HG02870 (cell line): ENCODE measurements at regions not wholly inside any gene's neighbourhood (a gene's known extent, or its start where the extent isn't known, plus 50 kb on each side); places are given as distances from the start of the nearest gene placed in this dataset.

Source experiments
- ATAC-seq: cut with Tn5 transposase; IDR thresholded peaks from one replicate; pipeline ENCODE4 v1.9.1; 2021; ENCODE audit warnings: mild to moderate bottlenecking, moderate library complexity; ENCODE audit not compliant: unreplicated experiment

- no peak for ATAC-seq
Observed at GRCh38 chr9:126235336-126236243, 91.0 kb upstream of the MVB12B start.

DNA sequence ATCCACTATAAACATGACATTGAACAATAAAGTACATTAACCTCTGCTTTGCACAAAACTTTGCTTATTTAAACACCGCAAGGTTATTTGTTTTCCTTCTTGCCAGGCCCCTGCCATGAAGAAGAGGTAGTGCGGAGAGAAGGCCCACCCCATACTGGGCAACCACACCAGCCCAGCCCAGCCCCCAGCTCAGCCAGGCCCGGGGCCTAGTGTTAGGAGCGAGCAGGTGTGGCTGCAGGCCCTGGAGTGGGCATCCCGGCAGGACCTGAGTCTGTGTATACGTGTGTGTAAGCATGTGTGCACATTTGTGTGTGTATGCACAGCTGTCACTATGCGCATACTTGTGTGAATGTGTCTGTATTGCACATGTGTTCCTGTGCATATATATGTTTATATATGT, 90.4 kb upstream of the MVB12B start:
- no peak for ATAC-seq

DNA sequence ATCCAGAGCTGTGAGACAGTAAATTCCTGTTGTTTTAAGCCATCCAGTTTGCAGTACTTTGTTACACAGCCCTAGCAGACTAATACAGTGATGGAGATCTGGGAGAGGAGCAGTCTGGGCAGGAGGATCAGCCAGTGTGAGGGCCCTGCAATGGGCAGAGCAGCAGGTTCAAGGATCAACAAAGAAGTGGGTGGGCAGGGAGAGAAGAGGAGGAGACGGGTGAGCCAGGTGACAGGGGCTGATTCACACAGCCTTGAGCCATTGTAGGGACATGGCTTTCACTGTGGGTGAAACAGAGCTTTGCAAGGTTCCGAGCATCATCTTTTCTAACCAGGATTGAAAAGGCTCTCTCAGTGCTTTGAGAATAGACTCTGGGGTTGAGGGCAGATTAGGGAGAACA, 88.2 kb upstream of the MVB12B start:
- no peak for ATAC-seq

DNA sequence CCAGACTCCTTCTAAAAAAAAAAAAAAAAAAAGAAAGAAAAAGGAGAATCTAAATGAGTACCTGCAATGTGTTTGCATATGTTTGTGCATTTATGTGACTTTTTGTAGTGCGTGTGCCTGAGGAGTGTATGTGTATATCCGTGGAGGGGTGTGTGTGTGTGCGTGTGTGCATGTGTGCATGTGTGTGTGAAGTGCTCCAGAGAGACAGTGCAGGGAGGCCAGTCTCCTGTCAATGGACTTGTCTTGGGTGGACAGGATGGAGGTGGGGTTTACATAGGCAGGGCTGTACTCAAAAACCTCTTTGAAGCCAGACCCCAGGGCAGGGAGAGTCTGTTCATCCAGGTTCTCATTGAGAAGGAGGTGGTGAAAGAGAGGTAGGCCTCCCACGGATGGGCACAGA, 87.1 kb upstream of the MVB12B start:
- ATAC-seq: no peak

DNA sequence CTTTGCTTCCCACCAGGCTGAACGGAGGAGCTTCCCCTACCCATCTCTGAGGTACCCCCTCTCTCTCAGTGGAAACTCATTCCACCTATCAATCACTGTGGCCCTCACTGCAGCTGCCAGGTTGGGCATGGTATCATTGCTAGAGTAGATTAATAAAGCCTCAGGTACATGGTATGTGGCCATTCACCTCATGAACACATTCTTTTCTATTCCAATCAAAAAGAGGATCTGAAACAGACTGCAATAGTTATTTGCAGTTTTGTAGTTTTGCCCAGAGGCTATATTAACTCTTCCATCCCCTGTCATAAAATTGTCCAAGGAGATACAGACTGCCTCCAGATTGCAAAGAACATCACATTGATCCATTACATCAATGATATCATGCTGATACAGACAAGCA, 85.8 kb upstream of the MVB12B start:
- ATAC-seq: no peak

DNA sequence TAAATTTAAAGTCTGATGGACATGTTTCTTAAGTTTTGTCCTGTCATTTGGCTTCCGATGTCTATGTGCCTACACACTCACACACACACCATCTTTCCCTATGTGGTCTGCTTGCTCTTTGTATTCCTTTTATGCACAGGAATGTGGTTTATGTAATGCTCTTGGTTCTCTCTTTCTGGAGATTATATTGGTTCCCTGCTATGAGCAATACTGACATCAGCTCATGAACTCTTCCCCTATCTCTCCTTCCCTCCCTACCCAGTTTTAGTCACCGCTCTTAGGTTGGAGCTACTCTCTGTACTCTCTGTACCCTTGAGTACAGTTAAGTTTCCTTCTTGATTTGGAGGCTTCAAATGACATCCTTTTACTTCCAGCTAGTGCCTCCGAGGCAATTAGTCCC, 77.9 kb upstream of the MVB12B start:
- ATAC-seq: no peak

DNA sequence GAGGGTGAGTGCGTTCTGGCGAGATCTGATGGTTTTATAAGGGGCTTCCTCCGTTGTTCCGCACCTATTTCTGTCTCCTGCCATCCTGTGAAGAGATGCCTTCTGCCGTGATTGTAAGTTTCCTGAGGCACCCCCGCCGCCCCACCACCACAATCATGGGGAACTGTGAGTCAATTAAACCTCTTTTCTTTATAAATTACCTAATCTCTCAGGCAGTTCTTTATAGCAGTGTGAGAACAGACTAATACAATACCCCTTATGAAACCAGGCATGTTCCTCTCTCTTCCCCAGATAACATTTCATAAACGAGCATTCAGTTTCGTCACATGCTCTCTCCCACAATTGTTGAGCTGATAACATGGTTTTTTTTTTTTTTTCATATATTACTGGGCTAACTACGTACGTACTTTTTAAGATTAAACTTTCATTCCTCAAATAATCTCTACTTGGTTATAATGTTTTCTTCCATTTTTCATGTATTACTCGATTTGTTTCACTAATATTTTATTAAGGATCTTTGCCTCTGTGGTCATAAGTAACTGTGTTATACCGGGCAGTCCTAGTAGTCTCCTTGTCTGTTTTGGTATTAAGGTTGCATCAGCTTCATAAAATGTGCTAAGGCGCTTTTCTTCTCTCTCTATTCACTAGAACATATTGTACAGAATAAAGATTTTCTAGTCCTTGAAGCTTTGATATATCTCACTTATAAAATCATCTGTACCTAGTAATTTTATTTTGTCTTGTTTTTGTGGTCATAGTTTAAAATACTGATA, 64.9 kb upstream of the MVB12B start:
- ATAC-seq: no peak

GRCh38 chr9:126262738-126263137, 63.9 kb upstream of the MVB12B start:
- no peak for ATAC-seq

GRCh38 chr9:126270556-126270955, 56.1 kb upstream of the MVB12B start:
- ATAC-seq: no peak

- no peak for ATAC-seq
Observed at GRCh38 chr9:126275386-126276001, 51.1 kb upstream of the MVB12B start.

- ATAC-seq: no peak
Observed at GRCh38 chr9:126276056-126276728, 50.4 kb upstream of the MVB12B start.
